ENCODE measurements at regions not wholly inside any gene's neighbourhood (a gene's known extent, or its start where the extent isn't known, plus 50 kb on each side); places are given as distances from the start of the nearest gene placed in this dataset.

- no peak for TF ChIP-seq CTCF (IDR thresholded peaks at IDR 0.05)
- TF ChIP-seq POLR2AphosphoS5 (IDR thresholded peaks at IDR 0.05) = no peak
These were observed 75.0 kb upstream of the DYRK2 start for GRCh38 chr12:67573566-67573965.
